Transverse colon (tissue), 4 donors: ENCODE measurements at regions not wholly inside any gene's neighbourhood (a gene's known extent, or its start where the extent isn't known, plus 50 kb on each side); places are given as distances from the start of the nearest gene placed in this dataset.

Source experiments
- DNase-seq: peaks from one replicate; pipeline ENCODE4 v3.0.0-alpha.2; 2019
- H3K27ac ChIP-seq, 4 donors: fragments of 200-600 bp; sonication (generic); 2 replicates each; pipeline ENCODE4 v1.5.1; 2016 to 2018; ENCODE audit warnings: inconsistent platforms in 4 of 4
- H3K27me3 ChIP-seq: fragments of 200-600 bp; sonication (generic); 2 replicates; pipeline ENCODE4 v1.5.1; 2017; ENCODE audit warnings: inconsistent platforms
- H3K36me3 ChIP-seq, 4 donors: fragments of 200-600 bp; sonication (generic); 2 replicates each; pipeline ENCODE4 v1.5.1; 2017 to 2019; ENCODE audit warnings: inconsistent platforms in 4 of 4
- H3K4me1 ChIP-seq, 4 donors: fragments of 200-600 bp; sonication (generic); 2 replicates each; pipeline ENCODE4 v1.5.1; 2017 to 2020; ENCODE audit warnings: inconsistent platforms in 4 of 4
- H3K4me3 ChIP-seq, 4 donors: fragments of 200-600 bp; sonication (generic); 1 replicate in 1 of 4; 2 replicates in 3 of 4; pipeline versions ENCODE4 v1.5.1 to v1.6.1; 2017 to 2019; ENCODE audit warnings: inconsistent platforms in 4 of 4
- H3K9me3 ChIP-seq, 2 donors: fragments of 200-600 bp; sonication (generic); 2 replicates each; pipeline ENCODE4 v1.5.1; 2017 to 2019; ENCODE audit warnings: inconsistent platforms in 2 of 2
- CTCF ChIP-seq, 5 experiments: fragments of 200-600 bp in 3 of 5; fragments of 450-650 bp in 2 of 5; sonication (generic) in 3 of 5; IDR thresholded peaks; 1 replicate in 2 of 5; 2 replicates in 3 of 5; pipeline ENCODE4 v1.5.1; 2016 to 2017; ENCODE audit warnings: antibody characterized with exemption in 5 of 5, inconsistent platforms in 3 of 5, mild to moderate bottlenecking in 2 of 5, moderate library complexity in 1 of 5
- EP300 ChIP-seq: sonication (generic); formaldehyde crosslinking; IDR thresholded peaks from one replicate; pipeline ENCODE4 v1.6.1; 2017; ENCODE audit warnings: antibody characterized with exemption, low read depth
- POLR2A ChIP-seq: fragments of 450-650 bp; IDR thresholded peaks from one replicate; pipeline ENCODE4 v1.6.1; 2016; ENCODE audit warnings: antibody characterized with exemption, mild to moderate bottlenecking, moderate library complexity
- POLR2AphosphoS5 ChIP-seq, 3 donors: sonication (generic); formaldehyde crosslinking; IDR thresholded peaks; one replicate each; pipeline ENCODE4 v1.6.1; 2016; ENCODE audit warnings: antibody characterized with exemption in 3 of 3
- WGBS, 2 donors: methylation state at CpG; one replicate each; pipeline ENCODE4 v1.1.5; 2018; ENCODE audit warnings: low coverage in 1 of 2; 5-methylcytosine and 5-hydroxymethylcytosine counted together
- in situ Hi-C, 4 donors: fragments of 200-750 bp; cut with MboI; loops; one replicate each; pipeline versions ENCODE4 v1.15.0 to v1.15.1; 2017; ENCODE audit warnings: low sequenced_read_pairs in 3 of 4, low pct_ligation_motif_present in 1 of 4, low pct_unique_long_range_greater_than_20kb in 1 of 4
- intact Hi-C: fragments of 100-400 bp; cut with DNase I; formaldehyde crosslinking; loops from one replicate; pipeline ENCODE4 v1.15.1; 2023; ENCODE audit warnings: low total_unique reads

DNA sequence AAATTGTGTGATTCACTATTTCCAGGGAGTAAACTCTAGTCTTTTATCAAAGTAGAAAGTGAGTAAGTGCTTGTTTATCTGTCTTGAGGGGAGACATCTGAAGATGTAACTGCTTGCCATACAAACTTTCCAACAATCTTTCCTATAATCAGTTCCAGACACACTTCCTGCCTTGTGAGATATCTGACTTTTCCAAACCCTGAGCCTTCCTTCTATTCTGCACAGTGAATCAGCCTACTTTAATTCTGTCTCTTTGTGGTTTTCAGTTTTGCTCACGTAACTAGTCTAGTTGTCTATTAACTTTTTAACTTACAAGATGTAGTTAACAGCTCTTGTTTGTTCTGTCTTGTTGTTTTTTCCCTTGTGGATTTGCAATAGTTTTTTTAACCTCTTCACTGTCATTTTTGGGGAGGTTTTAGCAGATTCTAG lies 947.8 kb downstream of the C4orf33 start:
- no peak for TF ChIP-seq POLR2AphosphoS5 (IDR thresholded peaks at IDR 0.05)
- TF ChIP-seq EP300, result no peak
- no peak for TF ChIP-seq CTCF (IDR thresholded peaks at IDR 0.05)
- no peak for TF ChIP-seq POLR2A
- Histone ChIP-seq H3K4me1 (no peaks in the 10 kb centered on the region), H3K9me3 (no peaks in the 10 kb centered on the region), H3K4me3 (no peak overlapping the region), H3K36me3 (no peaks in the 10 kb centered on the region), H3K27ac (no peak overlapping the region), H3K27me3 (no peaks in the 10 kb centered on the region)
- in situ Hi-C loops, result no loop called here
- no peak for DNase-seq
- intact Hi-C loops, result no loop called here
- 17 to 33% methylated on average over 1 of the region's 1 CpG for WGBS, 2 donors

DNA sequence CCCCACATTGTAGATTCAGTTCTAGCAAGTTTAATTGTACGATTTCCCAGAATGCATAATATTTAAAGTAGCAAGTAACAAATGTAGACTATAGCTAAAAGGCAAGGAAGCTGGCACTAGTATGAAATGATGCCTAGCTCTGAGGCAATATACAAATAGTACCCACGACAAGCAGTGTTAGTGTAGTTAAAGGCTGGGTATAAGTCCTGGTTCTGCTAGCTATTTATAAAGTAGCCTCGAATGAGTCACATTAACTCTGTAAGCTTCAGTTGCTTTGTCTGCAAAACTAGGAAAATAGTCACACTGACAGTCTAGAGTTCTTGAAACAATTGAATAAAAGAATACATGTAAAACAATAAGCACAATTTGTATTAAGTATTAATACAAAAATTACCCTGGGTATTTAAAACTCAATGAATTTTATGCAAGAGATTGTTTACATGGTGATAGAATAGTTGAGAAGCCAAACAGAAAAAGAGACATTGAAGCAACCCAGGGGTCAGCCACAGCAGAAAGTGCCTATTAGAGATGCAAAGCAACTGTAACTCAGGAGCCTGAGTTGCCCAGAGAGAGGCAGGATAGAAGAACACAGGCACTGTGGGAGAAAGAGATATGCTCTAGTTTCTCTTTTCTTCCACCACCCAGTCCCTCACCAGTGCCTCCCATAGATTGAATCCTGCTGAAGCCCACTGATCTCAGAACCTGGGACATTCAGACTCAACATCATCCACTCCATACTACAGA lies 949.0 kb downstream of the C4orf33 start:
- TF ChIP-seq CTCF (IDR thresholded peaks at IDR 0.05) (no peak), EP300 (no peak), POLR2A (no peak), POLR2AphosphoS5 (IDR thresholded peaks at IDR 0.05) (no peak)
- in situ Hi-C loops (no loop called here), intact Hi-C loops (no loop called here)
- no peaks in the 10 kb centered on the region for H3K27me3 ChIP-seq
- no peak overlapping the region for H3K27ac ChIP-seq
- WGBS, 2 donors, result 67 to 72% methylated on average over 3 of the region's 3 CpGs
- H3K36me3 ChIP-seq, result no peaks in the 10 kb centered on the region
- no peaks in the 10 kb centered on the region for H3K4me1 ChIP-seq
- no peaks in the 10 kb centered on the region for H3K9me3 ChIP-seq
- DNase-seq, result no peak
- H3K4me3 ChIP-seq, result no peak overlapping the region

DNA sequence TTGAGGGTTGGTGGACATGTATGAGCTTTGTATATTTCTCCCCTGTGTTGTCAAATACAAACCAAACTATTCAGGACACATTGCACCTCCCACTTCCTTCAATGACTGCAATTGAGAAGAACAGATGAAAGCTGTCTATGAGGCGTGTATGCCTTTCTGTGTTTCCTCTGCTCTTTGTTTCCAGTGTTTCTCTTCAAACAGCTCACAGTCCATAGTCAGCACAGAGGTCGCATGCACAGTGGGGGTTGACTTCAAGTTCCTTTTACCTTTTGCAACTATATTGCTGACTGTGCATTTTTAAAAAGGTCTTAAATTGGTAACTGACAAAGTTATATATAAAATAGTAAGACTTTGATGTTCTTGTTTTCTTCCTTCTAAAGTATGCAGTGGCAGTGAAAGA lies 957.8 kb downstream of the C4orf33 start:
- intact Hi-C loops, result no loop called here
- DNase-seq, result no peak
- TF ChIP-seq CTCF (IDR thresholded peaks at IDR 0.05), result no peak
- TF ChIP-seq EP300, result no peak
- no peak for TF ChIP-seq POLR2AphosphoS5 (IDR thresholded peaks at IDR 0.05)
- no peak for TF ChIP-seq POLR2A

GRCh38 chr4:130054908-130055307 lies 959.0 kb downstream of the C4orf33 start:
- Histone ChIP-seq H3K9me3 (no peaks in the 10 kb centered on the region), H3K27ac (no peak overlapping the region), H3K36me3 (no peaks in the 10 kb centered on the region), H3K27me3 (no peaks in the 10 kb centered on the region), H3K4me1 (no peaks in the 10 kb centered on the region), H3K4me3 (no peak overlapping the region)
- no peak for TF ChIP-seq EP300
- no peak for TF ChIP-seq CTCF (IDR thresholded peaks at IDR 0.05)
- TF ChIP-seq POLR2AphosphoS5 (IDR thresholded peaks at IDR 0.05), result no peak
- no peak for TF ChIP-seq POLR2A
- intact Hi-C loops, result loop anchor here (5.0 kb wide), 1 partner anchor 698 kb away; no protein-coding TSS in a partner anchor
- WGBS, 2 donors, result 19 to 25% methylated on average over 1 of the region's 1 CpG
- DNase-seq, result no peak
- in situ Hi-C loops, result no loop called here

More for the DNA sequence above, 957.8 kb downstream of the C4orf33 start:
- Histone ChIP-seq H3K4me1 (no peaks in the 10 kb centered on the region), H3K9me3 (no peaks in the 10 kb centered on the region), H3K27me3 (no peaks in the 10 kb centered on the region), H3K27ac (no peak overlapping the region), H3K36me3 (no peaks in the 10 kb centered on the region), H3K4me3 (no peak overlapping the region)
- 20 to 32% methylated on average over 1 to 2 of the region's 2 CpGs for WGBS, 2 donors
- in situ Hi-C loops, result no loop called here
